Fibroblast of peridontal ligament (primary cell): ENCODE measurements at regions not wholly inside any gene's neighbourhood (a gene's known extent, or its start where the extent isn't known, plus 50 kb on each side); places are given as distances from the start of the nearest gene placed in this dataset.
"Not testable (repeated sequence)": the region's sequence is repeated elsewhere in the genome, so short reads cannot be mapped to it uniquely, and the experiment has no call there.

ENCODE experiments used
- DNase-seq: peaks from one replicate; pipeline ENCODE4 v3.0.0-alpha.2; 2010; ENCODE audit errors: extremely low read depth

- DNase-seq = not testable (repeated sequence)
Observed at GRCh38 chr3:89034723-89035122, 72.7 kb upstream of the EPHA3 start.

DNA sequence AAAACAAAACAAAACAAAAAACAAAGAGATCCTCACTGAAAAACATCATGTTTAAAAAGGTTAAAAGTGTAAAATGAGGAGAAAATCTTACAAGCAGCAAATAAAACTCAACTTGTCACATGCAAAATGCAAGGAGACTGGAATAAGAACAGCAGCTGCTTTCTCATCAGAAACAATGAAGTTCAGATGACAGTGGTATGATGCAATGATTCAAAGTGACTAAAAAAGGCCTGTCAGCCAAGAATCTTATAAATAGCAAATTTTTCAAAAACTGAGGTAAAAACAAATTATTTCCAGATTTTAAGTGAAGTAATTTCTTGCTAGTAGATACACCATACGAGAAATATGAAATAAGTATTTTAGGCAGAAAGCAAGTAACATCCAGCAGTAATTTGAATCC is 68.6 kb upstream of the EPHA3 start:
- peak; percentile 54 for DNase-seq

DNA sequence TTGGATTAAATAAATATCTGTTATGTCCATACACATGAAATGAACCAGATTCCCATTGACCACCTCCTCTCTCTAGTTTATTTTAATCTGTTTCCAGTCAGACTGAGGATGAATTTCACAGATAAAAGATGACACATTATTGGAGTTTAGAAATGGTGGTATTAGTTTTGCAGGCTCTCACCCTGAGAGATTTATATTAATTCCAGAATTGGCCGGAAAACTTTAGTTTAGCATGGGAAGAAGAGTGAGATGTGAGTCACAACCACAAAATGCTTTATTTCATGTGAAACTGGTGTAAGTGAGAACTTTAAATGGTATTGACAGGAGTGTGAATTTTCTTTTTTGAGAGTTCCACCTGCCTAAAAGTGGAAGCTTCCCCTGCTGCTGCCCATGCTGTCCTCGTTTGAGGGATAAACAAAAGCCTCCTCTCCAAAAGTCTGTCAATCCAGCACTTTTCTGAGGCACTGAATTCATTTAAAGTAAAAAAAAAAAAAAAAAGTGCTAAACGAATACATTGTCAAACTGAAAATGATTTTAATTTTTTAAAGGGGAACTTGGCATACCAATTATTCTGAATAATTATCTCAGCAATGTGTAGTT is 65.1 kb upstream of the EPHA3 start:
- DNase-seq = peak; percentile 27

- DNase-seq = no peak
Observed at GRCh38 chr3:89043406-89043932, 64.0 kb upstream of the EPHA3 start.

DNA sequence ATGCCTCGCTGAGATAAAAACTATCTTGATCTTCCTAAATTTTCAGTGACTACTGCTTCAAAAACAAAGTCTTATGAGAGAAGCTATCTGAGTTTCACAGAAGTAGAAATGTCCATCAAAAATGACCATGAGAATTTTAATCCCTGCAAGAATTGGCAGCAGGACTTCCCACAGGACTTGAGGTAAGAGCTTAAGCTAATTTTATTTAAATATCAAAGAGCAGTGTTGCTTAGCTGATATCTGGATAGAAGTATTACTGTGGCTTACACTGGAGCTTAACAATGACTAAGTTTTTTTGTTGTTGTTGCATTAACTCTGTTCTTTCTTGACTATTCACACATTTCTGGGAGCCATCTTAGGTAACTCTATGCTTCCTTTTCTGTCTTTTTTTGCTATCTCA is 60.8 kb upstream of the EPHA3 start:
- DNase-seq = no peak

DNA sequence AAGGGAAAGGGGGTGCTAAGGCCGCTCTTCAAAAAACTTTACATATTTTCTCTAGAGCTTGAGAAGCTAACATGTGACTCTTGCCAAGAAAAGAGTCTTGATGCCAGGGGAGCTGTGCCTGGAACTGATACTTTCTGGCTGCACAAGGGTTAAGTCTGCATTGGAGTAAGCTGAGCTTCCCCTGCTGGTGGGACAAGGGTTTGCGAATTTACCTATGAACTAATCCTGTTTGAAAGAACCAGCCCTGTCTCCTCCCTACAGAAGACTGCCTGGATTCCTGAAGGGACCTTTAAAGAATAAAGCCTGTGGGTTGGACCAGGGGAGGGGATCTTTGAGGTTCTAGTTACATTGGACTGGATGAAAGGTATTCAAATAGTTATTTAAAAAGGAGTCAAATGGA is 58.3 kb upstream of the EPHA3 start:
- peak; percentile 27 for DNase-seq

DNA sequence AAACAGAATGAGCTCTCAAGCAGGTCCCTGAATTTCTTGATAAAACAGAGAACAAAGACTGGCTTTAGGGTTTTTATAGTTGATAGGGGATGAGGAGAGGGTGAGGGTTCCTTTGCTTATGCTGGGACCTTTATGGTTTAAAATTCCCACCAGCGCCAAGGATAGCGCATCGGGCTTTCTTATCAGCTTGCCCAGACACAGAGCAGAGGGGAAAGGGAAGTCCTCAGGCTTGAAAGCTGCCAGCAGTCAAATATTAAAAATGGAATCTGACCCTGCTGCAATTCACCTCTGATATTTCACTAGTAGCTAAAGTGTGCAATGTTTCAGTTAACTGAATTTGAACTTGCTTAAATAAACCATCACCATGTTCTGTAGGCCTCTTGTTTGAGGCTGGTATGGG is 55.0 kb upstream of the EPHA3 start:
- DNase-seq = no peak

- DNase-seq = no peak
Observed at GRCh38 chr3:89057398-89057797, 50.0 kb upstream of the EPHA3 start.
